DOHH2 (cell line): ENCODE measurements at regions not wholly inside any gene's neighbourhood (a gene's known extent, or its start where the extent isn't known, plus 50 kb on each side); places are given as distances from the start of the nearest gene placed in this dataset.

ENCODE experiments used
- CTCF ChIP-seq: fragments of 200-600 bp; sonication (generic); IDR thresholded peaks from one replicate; pipeline ENCODE4 v1.5.1; 2014; ENCODE audit warnings: antibody characterized with exemption, mild to moderate bottlenecking, low read depth, low read length; ENCODE audit not compliant: poor library complexity, severe bottlenecking
- EZH2phosphoT487 ChIP-seq: fragments of 200-600 bp; sonication (generic); IDR thresholded peaks from 2 replicates; pipeline ENCODE4 v1.6.1; 2017; ENCODE audit warnings: borderline replicate concordance, mild to moderate bottlenecking, antibody characterized with exemption, low read length, moderate library complexity, mixed read lengths

- TF ChIP-seq CTCF (no peak), EZH2phosphoT487 (no peak)
Measured at GRCh38 chrX:151081016-151081415, 95.4 kb upstream of the GPR50 start.
